HG02852 (cell line): ENCODE measurements at regions not wholly inside any gene's neighbourhood (a gene's known extent, or its start where the extent isn't known, plus 50 kb on each side); places are given as distances from the start of the nearest gene placed in this dataset.

Experiments
- ATAC-seq: cut with Tn5 transposase; IDR thresholded peaks from one replicate; pipeline ENCODE4 v1.9.1; 2021; ENCODE audit warnings: mild to moderate bottlenecking, moderate library complexity; ENCODE audit not compliant: unreplicated experiment

GRCh38 chr17:14510136-14510535 is 209.3 kb downstream of the HS3ST3B1 start:
- no peak for ATAC-seq

- no peak for ATAC-seq
These were observed 207.3 kb downstream of the HS3ST3B1 start for GRCh38 chr17:14508156-14508555.

- ATAC-seq: no peak
These were observed 205.5 kb downstream of the HS3ST3B1 start for GRCh38 chr17:14506364-14506763.

GRCh38 chr17:14505606-14506005 is 204.7 kb downstream of the HS3ST3B1 start:
- ATAC-seq: no peak

- no peak for ATAC-seq
These were observed 199.1 kb downstream of the HS3ST3B1 start for GRCh38 chr17:14499976-14500375.

GRCh38 chr17:14498812-14499211 is 197.9 kb downstream of the HS3ST3B1 start:
- no peak for ATAC-seq

- ATAC-seq: no peak
These were observed 193.3 kb downstream of the HS3ST3B1 start for GRCh38 chr17:14494161-14494560.

GRCh38 chr17:14489986-14490385 is 189.1 kb downstream of the HS3ST3B1 start:
- ATAC-seq: no peak

GRCh38 chr17:14488958-14489550 is 188.2 kb downstream of the HS3ST3B1 start:
- no peak for ATAC-seq

GRCh38 chr17:14487068-14487467 is 186.2 kb downstream of the HS3ST3B1 start:
- ATAC-seq: no peak

GRCh38 chr17:14482715-14483114 is 181.8 kb downstream of the HS3ST3B1 start:
- ATAC-seq: no peak

- ATAC-seq: no peak
These were observed 180.8 kb downstream of the HS3ST3B1 start for GRCh38 chr17:14481664-14482063.

- ATAC-seq: no peak
These were observed 173.7 kb downstream of the HS3ST3B1 start for GRCh38 chr17:14474591-14474990.

GRCh38 chr17:14471052-14471451 is 170.2 kb downstream of the HS3ST3B1 start:
- ATAC-seq: no peak

GRCh38 chr17:14470417-14470816 is 169.5 kb downstream of the HS3ST3B1 start:
- no peak for ATAC-seq

- no peak for ATAC-seq
These were observed 169.1 kb downstream of the HS3ST3B1 start for GRCh38 chr17:14469971-14470370.

- ATAC-seq: no peak
These were observed 168.0 kb downstream of the HS3ST3B1 start for GRCh38 chr17:14468858-14469257.

- no peak for ATAC-seq
These were observed 160.3 kb downstream of the HS3ST3B1 start for GRCh38 chr17:14461227-14461548.

GRCh38 chr17:14460516-14461226 is 159.8 kb downstream of the HS3ST3B1 start:
- ATAC-seq: no peak

- no peak for ATAC-seq
These were observed 159.1 kb downstream of the HS3ST3B1 start for GRCh38 chr17:14459955-14460354.

- no peak for ATAC-seq
These were observed 157.8 kb downstream of the HS3ST3B1 start for GRCh38 chr17:14458724-14459123.

GRCh38 chr17:14454746-14455145 is 153.9 kb downstream of the HS3ST3B1 start:
- ATAC-seq: no peak

GRCh38 chr17:14452856-14453255 is 152.0 kb downstream of the HS3ST3B1 start:
- no peak for ATAC-seq
